HG03457 (cell line): ENCODE measurements at regions not wholly inside any gene's neighbourhood (a gene's known extent, or its start where the extent isn't known, plus 50 kb on each side); places are given as distances from the start of the nearest gene placed in this dataset.

Experiments
- ATAC-seq: cut with Tn5 transposase; IDR thresholded peaks from one replicate; pipeline ENCODE4 v1.9.1; 2021; ENCODE audit warnings: moderate number of reproducible peaks; ENCODE audit not compliant: unreplicated experiment

GRCh38 chr4:128512161-128512560 is 224.5 kb upstream of the PGRMC2 start:
- no peak for ATAC-seq

GRCh38 chr4:128510850-128511249 is 223.2 kb upstream of the PGRMC2 start:
- ATAC-seq = no peak

DNA sequence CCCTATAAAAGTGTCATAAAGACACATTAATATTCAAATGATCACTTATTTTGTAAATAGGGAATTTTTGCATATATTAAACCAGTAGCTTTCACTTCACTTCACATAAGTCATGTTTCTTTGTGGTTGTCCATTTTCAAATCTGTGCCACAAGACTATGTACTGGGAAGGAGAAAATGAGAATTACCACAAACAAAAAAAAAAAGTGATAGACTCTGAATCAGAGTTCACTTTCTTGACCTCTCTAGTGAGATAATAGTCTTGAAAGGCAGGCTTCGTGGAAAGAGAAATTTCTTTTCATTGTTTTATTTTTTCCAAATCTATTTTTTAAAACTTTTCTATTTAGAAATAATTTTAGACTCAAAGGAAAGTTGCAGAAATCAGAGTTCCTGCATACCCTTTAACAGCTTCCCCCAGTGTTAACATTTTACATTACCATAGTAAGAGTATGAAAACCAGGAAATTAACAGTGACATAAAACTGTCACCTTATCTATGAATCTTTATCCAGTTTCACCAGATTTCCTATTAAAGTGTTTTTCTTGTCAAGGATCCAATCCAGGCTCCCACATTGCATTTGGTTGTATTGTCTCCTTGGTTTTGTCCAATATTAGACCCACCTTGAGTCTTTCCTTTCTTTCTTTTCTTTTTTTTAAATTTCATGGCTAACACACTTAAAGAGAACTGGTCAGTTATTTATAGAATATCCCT is 215.4 kb upstream of the PGRMC2 start:
- ATAC-seq = no peak

GRCh38 chr4:128501239-128501638 is 213.6 kb upstream of the PGRMC2 start:
- ATAC-seq = no peak

- no peak for ATAC-seq
These were observed 200.6 kb upstream of the PGRMC2 start for GRCh38 chr4:128488055-128488705.

- ATAC-seq = no peak
These were observed 197.3 kb upstream of the PGRMC2 start for GRCh38 chr4:128484896-128485295.

- no peak for ATAC-seq
These were observed 196.2 kb upstream of the PGRMC2 start for GRCh38 chr4:128483816-128484215.

DNA sequence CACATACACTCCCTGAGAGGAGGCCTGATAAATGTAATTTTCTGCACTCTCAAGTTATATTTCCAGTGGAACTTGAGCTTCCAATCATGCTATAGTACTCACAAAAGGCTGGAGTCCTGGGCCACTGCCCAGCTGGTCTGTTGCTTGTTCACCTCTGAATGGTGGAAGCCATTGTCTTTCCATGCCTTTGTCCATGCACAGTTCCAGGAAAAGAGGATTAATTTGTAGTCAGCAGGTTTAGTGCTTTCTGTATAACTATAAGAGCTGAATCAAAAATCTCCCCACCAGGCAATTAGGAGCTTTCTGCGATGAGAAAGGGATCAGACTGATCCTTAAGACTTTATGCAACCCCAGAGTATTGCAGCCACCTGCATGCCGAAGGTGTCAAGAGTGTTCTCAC is 195.4 kb upstream of the PGRMC2 start:
- ATAC-seq = no peak

GRCh38 chr4:128481752-128482480 is 194.3 kb upstream of the PGRMC2 start:
- no peak for ATAC-seq

DNA sequence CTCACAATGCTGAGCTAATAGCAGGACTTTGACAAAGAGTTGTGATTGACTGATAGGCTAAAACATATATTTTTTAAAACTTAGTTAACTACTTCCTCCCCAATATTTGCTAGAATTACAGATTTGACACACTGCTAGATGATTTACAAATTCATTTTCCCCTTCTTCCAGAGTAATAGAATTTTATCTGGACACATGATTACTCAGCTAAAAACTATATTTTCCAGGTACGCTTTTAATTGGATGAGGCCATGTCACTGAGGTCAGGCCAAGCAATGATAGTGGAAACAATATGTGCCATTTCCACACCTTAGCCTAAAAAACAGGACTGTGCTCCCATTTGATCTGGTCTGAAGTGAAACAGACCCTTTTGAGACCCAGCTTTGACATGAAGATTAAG is 193.3 kb upstream of the PGRMC2 start:
- no peak for ATAC-seq

- ATAC-seq = no peak
These were observed 189.9 kb upstream of the PGRMC2 start for GRCh38 chr4:128477540-128477939.

DNA sequence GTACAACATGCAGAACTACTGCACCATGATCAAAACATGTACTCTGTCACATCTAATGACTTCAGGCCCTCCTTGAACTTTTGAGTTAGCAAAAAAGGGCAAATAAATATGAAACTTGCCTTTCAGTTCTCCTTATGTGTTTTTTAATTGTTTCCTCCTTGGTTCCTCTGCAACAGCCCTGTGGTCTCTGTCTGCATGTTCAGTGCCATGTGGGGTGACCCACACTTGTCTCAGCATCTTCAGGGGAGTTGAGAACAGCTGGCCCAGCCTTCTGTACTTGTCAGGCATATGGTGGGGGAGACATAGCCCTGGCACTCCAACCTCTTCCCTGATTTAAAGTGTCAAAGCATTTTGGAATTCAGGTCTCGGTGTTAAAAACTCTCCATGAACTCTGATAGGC is 188.0 kb upstream of the PGRMC2 start:
- ATAC-seq = no peak

- ATAC-seq = no peak
These were observed 184.0 kb upstream of the PGRMC2 start for GRCh38 chr4:128471576-128471975.

GRCh38 chr4:128470492-128471053 is 183.0 kb upstream of the PGRMC2 start:
- ATAC-seq = no peak

GRCh38 chr4:128468123-128468989 is 180.7 kb upstream of the PGRMC2 start:
- no peak for ATAC-seq

- ATAC-seq = no peak
These were observed 177.9 kb upstream of the PGRMC2 start for GRCh38 chr4:128465523-128465922.

DNA sequence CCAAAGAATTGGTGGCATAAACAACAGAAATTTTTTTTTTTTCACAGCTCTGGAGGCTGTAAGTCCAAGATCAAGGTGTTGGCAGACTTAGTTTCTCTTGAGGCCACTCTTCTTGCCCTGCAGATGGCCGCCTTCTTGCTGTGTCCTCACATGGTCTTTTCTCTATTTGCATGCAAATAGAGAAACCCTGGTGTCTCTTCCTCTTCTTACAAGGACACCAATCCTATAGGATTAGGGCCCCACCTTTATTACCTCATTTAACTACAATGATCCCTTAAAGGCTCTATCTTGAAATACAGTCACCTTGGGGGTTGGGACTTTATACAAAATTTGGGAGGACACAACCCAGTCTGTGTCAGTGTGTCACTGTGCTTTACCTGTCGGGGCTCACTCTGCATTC is 175.4 kb upstream of the PGRMC2 start:
- no peak for ATAC-seq

GRCh38 chr4:128462103-128462783 is 174.6 kb upstream of the PGRMC2 start:
- ATAC-seq = no peak

DNA sequence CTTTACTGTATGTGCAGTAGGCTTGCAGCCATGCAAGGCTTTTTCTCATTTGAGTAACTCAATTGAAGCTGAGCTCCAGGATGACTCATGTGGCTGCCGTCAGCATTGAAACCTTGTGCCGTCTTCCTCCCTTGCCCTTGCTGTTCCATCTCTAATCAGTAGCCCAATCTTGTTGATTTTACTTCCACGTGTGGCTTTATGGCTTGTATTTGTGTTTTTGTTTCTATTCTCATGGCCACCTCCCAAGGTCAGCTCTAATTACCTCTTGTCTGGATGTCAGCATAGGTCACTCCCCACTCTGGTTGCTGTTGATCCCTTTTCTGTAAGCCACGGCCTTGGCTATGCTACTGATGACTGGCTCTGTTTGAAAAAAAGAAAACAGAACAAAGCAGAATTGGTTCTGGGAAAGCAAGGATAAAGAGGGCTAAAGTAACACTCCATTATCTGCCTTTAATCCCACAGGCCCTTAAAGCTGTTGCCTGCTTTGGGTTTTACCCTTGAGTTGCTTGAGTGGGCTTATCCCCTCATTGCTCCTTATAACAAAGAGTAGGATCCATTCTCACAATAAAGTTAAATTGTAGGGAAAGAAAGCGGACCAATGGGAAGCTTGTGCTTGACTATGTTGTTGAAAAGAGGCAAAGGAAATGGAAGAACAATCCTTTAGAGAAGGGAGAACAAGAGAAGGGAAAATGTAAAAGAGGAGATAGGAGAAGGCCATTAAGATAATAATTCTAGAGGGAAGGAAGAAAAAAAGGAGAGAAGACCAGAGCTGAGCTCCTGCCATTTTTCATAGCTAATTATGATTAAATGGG is 173.9 kb upstream of the PGRMC2 start:
- peak; percentile 63 for ATAC-seq
